LNCaP clone FGC (cell line): ENCODE measurements at regions not wholly inside any gene's neighbourhood (a gene's known extent, or its start where the extent isn't known, plus 50 kb on each side); places are given as distances from the start of the nearest gene placed in this dataset.

ENCODE experiments used
- DNase-seq: peaks from one replicate; pipeline ENCODE4 v3.0.0-alpha.2; 2011; ENCODE audit warnings: low read depth
- H3K4me3 ChIP-seq: 2 replicates; pipeline ENCODE4 v1.5.1; 2011; ENCODE audit warnings: mild to moderate bottlenecking, low read depth, low read length, control low read depth
- CTCF ChIP-seq: IDR thresholded peaks from 2 replicates; pipeline ENCODE4 v1.5.1; 2012; ENCODE audit warnings: mild to moderate bottlenecking; ENCODE audit not compliant: control insufficient read depth, insufficient read depth; ENCODE audit errors: extremely low read depth

DNA sequence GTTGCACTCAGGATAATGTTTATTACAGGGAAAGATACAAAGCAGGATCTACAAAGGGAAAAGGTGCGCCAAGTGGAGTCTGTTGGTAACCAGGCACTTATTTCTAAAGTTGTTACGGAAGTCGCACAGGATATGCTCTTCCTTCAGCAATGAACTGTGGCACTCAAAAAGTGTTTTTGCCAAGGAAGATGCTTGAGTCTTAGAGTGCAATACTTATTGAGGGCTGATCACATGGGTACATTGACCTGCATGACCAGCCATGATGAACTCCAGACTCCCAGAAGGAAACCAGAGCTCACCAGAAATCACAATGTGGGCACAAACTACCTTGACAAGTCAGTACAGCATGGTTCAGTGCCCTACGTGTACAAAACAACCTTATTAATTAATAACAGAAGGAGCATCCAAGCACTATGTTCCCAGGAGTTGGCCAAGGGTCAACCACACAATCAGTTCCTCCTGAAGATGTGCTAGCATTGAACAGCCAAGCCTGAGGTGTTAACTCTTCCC is 270.7 kb upstream of the TFAP2D start:
- DNase-seq, result no peak
- H3K4me3 ChIP-seq, result no peak overlapping the region
- TF ChIP-seq CTCF, result no peak

GRCh38 chr6:50443144-50443543 is 270.2 kb upstream of the TFAP2D start:
- no peak for DNase-seq
- TF ChIP-seq CTCF, result no peak
- H3K4me3 ChIP-seq, result no peak overlapping the region

GRCh38 chr6:50449128-50449527 is 264.2 kb upstream of the TFAP2D start:
- no peak for TF ChIP-seq CTCF
- no peak overlapping the region for H3K4me3 ChIP-seq
- DNase-seq, result no peak

GRCh38 chr6:50451826-50452400 is 261.4 kb upstream of the TFAP2D start:
- DNase-seq, result no peak
- H3K4me3 ChIP-seq, result no peak overlapping the region
- TF ChIP-seq CTCF, result no peak

DNA sequence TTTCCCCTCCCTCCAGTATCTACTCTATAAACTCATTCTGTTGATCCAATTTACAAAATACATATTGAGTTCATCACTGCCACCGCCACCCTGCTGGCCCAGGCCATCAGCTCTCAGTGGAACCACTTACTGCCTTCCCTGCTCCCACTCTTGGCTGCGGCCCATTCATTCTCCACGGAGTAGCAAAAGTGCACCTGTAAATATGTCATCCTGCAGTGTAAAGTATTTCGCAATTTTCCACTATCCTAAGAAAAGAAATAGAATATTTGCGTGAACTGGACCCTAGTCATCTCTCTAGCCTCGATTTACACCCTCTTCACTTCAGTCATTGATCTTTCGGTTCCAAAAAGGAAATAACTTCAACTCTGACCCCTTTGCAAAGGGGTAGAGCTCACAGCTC is 258.3 kb upstream of the TFAP2D start:
- DNase-seq, result no peak
- no peak for TF ChIP-seq CTCF

DNA sequence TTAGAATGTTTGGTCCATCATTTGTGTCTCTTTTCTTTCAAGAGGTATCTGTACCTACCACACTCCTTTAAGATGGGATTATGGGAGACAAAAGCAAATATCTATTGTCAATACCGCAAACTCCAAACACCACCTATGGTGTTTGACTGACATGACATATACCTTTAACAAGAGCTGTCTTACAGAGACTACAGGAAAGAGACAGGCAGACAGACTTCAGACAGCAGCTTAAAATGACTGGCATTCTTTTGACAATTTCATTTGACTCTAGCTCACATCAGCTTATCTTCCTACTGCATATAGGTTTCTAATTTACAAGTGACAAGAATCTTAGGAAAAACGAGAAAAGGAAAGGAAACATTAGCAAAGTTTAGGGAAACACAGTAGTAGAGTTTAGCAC is 256.0 kb upstream of the TFAP2D start:
- TF ChIP-seq CTCF, result no peak
- no peak overlapping the region for H3K4me3 ChIP-seq
- DNase-seq, result no peak

More for the DNA sequence above, 258.3 kb upstream of the TFAP2D start:
- no peak overlapping the region for H3K4me3 ChIP-seq

DNA sequence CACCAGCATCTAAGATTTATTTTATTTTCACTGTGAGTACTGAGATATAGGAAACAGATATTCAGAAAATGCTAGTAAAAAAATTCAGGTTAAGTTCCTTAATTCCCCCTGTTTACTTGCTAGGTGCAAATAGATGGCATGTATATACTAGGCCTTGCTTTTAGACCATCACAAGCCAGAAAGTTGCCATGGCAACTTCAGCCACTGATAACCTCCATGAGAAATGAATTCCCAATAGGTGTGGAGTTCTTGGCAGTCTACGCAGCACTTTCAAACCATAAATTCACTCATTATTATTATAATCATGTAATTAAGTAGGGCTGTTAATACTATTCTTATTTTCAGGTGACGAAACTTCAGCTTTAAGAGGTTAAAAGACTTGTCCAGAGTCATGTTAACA is 251.6 kb upstream of the TFAP2D start:
- no peak overlapping the region for H3K4me3 ChIP-seq
- DNase-seq, result no peak
- no peak for TF ChIP-seq CTCF
